ENCODE measurements at regions not wholly inside any gene's neighbourhood (a gene's known extent, or its start where the extent isn't known, plus 50 kb on each side); places are given as distances from the start of the nearest gene placed in this dataset.

DNA sequence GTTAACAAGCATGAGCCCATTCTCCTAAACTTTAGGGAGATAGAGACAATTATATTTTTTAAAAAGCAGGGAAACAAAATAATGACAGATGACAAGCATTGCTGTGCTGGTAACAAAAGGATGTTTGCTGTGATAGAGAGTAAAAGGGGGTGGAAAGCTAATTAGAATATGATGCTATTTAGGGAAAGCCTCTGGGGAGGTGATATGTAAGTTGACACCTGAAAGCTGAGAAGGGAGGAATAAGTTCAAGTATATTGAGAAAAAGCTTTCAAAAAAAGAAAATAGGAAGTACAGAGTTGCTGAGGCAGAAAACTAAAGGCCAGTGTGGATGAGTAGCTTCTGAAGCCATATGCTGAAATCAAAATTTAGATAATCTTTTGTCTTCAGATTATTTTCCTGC lies 565.2 kb upstream of the NRXN1 start:
- no peak for DNase-seq (ENCODE audit: extremely low read depth in 1 of 11, low read depth in 9 of 11, low spot score in 4 of 11)

DNA sequence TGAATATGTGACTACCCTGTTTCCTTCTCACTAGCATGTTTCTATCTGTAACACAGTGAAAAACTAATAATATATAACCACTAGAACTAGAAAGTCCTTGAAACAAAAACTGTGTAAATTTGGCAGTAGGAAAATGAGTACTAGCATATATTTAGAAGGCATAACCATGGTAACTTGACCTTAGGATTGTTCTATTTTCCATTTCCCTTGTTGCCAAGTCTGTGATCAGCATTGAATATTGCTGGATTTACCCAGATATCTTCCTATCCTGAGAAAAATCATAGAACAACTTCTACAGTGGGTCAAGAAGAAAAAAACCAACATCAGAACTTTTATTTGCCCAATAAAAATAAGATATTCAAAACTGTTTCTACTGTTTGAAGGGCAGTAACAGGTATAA lies 563.9 kb upstream of the NRXN1 start:
- DNase-seq (ENCODE audit: extremely low read depth in 1 of 11, low read depth in 9 of 11, low spot score in 4 of 11), result no peak

GRCh38 chr2:51581636-51582267 lies 549.8 kb upstream of the NRXN1 start:
- no peak for DNase-seq (ENCODE audit: extremely low read depth in 1 of 11, low read depth in 9 of 11, low spot score in 4 of 11)

- DNase-seq (ENCODE audit: extremely low read depth in 1 of 11, low read depth in 9 of 11, low spot score in 4 of 11), result no peak
These were observed 547.5 kb upstream of the NRXN1 start for GRCh38 chr2:51579412-51579811.

- no peak for DNase-seq (ENCODE audit: extremely low read depth in 1 of 11, low read depth in 9 of 11, low spot score in 4 of 11)
These were observed 543.2 kb upstream of the NRXN1 start for GRCh38 chr2:51575181-51575580.

GRCh38 chr2:51559026-51559425 lies 527.1 kb upstream of the NRXN1 start:
- DNase-seq (ENCODE audit: extremely low read depth in 1 of 11, low read depth in 9 of 11, low spot score in 4 of 11), result no peak

DNA sequence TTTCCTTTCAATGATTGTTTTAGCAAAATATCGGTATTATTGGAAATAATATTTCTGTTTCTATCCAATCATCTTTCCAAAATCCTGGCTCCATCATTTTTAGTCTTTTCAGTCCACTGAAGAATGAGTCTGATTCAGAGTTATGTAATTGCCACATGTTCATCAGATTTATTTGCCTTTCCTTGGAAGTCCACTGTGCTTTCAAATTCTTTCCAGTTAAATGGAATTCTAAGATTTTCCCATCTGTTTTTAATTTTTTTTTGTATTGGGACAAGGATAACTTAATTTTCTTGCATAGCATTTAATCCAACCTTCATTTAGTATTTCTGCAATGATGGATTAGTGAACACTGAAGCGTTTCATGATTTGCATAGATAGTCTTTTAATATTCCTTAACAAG lies 521.5 kb upstream of the NRXN1 start:
- DNase-seq (ENCODE audit: extremely low read depth in 1 of 11, low read depth in 9 of 11, low spot score in 4 of 11), result no peak

- DNase-seq (ENCODE audit: extremely low read depth in 1 of 11, low read depth in 9 of 11, low spot score in 4 of 11), result no peak
These were observed 503.8 kb upstream of the NRXN1 start for GRCh38 chr2:51535763-51536162.

DNA sequence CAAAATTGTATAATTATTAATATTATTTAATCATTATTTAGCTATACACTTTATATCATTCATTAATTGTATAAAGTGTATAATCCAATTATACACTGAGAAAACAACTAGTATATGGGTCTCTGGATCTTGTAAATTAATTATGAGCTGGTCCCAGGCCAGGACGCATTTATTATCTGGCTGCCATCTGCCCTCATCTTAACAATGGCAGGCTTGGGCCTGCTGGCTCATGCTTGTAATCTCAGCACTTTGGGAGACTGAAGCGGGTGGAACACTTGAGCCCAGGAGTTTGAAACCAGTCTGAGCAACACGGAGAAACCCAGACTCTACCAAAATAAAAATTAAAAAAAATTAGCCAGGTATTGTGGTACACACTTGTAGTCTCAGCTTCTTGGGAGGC lies 502.2 kb upstream of the NRXN1 start:
- DNase-seq (ENCODE audit: extremely low read depth in 1 of 11, low read depth in 9 of 11, low spot score in 4 of 11), result no peak

DNA sequence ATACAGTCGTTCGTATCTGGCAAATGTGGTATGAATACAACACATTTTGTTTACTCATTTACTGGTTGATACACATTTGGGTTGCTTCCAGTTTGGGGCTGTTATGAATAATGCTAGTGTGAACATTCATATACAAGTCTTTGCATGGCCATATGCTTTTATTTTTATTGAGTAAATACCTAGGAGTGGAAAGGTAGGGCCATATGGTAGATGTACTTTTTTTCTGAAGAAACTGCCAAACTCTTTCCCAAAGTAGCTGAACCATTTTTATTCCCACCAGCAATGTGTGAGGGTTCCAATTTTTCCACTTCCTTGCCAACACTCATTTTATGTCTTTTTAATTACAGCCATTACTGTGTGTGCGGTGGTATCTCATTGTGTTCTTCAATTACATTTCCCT lies 496.2 kb upstream of the NRXN1 start:
- no peak for DNase-seq (ENCODE audit: extremely low read depth in 1 of 11, low read depth in 9 of 11, low spot score in 4 of 11)

DNA sequence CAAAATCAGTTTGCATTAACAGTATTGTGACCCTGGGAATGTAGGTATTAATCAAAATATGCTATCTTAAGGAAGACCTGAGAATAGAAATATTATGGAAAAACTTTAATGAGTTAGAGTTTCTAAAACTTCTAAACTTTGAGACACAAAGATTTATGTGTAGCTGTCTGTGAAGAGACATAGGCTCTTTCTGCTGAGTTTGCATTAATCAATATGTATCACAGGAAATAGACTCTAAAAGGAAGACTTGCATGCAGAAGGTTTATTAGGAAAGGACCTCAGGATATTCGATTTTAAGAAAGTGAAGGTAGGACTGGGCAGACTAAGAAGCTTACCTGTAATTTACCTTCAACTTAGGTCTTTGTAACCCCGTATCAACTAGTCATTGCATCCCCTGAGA lies 494.8 kb upstream of the NRXN1 start:
- no peak for DNase-seq (ENCODE audit: extremely low read depth in 1 of 11, low read depth in 9 of 11, low spot score in 4 of 11)

- no peak for DNase-seq (ENCODE audit: extremely low read depth in 1 of 11, low read depth in 9 of 11, low spot score in 4 of 11)
These were observed 484.7 kb upstream of the NRXN1 start for GRCh38 chr2:51516667-51517066.

DNA sequence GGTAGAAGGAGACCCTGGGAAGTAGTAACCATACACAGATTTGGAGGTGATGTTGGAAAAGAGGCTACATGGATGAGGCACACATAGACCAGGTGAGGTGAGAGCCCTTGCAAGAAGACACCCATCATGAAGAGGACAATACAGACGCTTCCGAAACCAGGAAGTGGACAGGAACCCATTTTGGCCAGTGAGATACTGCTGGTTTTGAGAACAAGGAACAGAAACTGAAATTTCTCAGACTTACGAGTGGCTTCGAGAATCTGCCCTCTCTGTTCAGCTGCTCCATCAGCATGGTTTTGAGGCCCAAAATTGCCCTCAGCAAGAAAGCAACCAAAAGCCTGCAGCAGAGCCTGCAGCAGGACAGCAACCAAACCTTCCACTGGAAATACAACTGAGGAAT lies 479.1 kb upstream of the NRXN1 start:
- DNase-seq (ENCODE audit: extremely low read depth in 1 of 11, low read depth in 9 of 11, low spot score in 4 of 11), result no peak

DNA sequence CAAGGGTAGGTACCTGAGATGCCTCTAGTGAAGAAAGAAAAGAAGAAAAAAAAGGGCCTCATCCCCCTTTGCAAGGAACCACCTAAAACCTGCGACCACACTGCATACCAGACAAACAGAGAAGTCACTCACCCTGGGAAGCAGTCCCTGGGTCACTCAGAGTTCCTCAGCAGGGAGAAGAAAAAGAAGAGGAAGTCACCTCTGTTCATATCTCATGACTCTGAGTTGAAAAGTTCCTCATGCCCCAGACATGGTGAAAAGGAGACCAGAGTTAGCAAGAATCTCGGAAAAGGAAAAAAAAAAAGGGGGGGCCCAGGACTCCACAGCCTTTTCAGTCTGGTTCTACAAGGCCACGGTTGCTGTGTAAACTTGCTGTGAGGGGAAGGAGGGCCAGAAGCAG lies 478.4 kb upstream of the NRXN1 start:
- no peak for DNase-seq (ENCODE audit: extremely low read depth in 1 of 11, low read depth in 9 of 11, low spot score in 4 of 11)

- DNase-seq (ENCODE audit: extremely low read depth in 1 of 11, low read depth in 9 of 11, low spot score in 4 of 11), result no peak
These were observed 473.6 kb upstream of the NRXN1 start for GRCh38 chr2:51505533-51505932.

DNA sequence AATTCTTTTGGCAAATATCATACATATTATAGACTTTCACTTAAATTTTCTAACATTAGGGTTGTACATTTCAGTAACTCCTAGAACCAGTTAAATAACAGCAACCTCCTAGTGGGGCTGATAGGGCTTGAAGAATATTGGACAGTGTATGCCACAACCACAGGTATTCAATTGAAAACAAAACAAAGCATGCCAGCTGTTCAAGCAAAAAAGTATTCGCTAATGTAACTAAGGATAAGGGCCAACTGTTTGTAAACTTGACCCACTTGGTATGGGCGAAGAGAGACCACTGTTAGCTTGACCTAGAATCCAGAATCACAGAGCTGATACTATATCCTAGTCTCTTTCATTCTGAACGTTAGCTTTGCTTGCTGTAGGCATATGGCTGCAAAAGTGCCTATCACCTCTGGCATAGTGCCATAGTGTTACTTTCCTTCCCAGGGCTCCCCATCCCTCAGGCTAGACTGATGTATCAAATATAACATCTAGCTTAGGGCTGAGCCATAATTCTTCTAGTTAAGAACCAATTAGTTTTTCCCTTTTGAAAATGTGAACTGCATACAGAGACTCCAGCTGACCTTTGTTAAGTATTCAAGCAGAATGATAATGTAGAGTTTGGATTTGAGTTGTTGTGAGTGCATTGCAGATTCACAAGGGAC lies 458.8 kb upstream of the NRXN1 start:
- no peak for DNase-seq (ENCODE audit: extremely low read depth in 1 of 11, low read depth in 9 of 11, low spot score in 4 of 11)

GRCh38 chr2:51484605-51485004 lies 452.7 kb upstream of the NRXN1 start:
- DNase-seq (ENCODE audit: extremely low read depth in 1 of 11, low read depth in 9 of 11, low spot score in 4 of 11), result no peak

- DNase-seq (ENCODE audit: extremely low read depth in 1 of 11, low read depth in 9 of 11, low spot score in 4 of 11), result no peak
These were observed 451.8 kb upstream of the NRXN1 start for GRCh38 chr2:51483720-51484119.

DNA sequence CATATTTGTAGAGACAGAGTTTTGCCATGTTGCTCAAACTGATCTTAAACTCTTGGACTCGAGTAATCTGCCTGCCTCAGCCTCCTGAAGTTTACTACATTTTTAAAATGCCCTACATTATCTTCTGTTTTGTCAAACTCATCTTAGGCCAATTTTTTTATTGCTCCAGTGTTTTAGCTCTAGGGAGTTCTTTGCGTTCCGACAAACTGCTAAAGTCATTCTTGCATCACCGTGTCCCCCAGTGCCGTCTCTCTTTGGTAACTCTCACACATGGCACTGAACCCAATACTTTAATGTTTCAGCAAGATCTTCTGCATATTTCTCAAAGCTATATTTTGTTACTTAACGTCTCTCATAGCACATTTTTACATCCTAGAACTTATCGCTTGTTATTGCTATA lies 440.9 kb upstream of the NRXN1 start:
- DNase-seq (ENCODE audit: extremely low read depth in 1 of 11, low read depth in 9 of 11, low spot score in 4 of 11), result no peak

DNA sequence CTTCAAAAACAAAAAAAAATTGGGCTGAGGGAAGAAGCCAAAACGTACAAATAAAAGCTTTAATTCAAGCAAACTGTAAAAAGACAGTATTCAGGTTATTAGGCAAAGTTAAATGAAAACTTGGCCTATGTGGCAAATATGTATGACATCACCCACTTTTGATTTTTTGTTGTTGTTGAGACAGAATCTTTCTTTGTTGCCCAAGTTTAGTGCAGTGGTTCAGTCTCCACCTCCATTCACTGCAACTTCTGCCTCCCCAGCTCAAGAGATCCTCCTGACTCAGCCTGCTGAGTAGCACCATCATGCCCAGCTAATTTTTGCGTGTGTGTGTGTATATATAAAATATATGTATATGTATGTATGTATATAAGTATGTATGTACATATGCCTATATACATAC lies 440.4 kb upstream of the NRXN1 start:
- no peak for DNase-seq (ENCODE audit: extremely low read depth in 1 of 11, low read depth in 9 of 11, low spot score in 4 of 11)

GRCh38 chr2:51469102-51469501 lies 437.2 kb upstream of the NRXN1 start:
- no peak for DNase-seq (ENCODE audit: extremely low read depth in 1 of 11, low read depth in 9 of 11, low spot score in 4 of 11)

All from renal cortex interstitium (tissue), 11 donors.